Neural cell (in vitro differentiated cells): ENCODE measurements at regions not wholly inside any gene's neighbourhood (a gene's known extent, or its start where the extent isn't known, plus 50 kb on each side); places are given as distances from the start of the nearest gene placed in this dataset.

Experiments
- EZH2 ChIP-seq: fragments of 200-600, 300-800 bp; shearing (Covaris generic), sonication (generic); IDR thresholded peaks from 2 replicates; pipeline ENCODE4 v1.6.1; 2014; ENCODE audit warnings: antibody characterized with exemption, low read length, borderline replicate concordance, mild to moderate bottlenecking; ENCODE audit not compliant: insufficient read depth, poor library complexity, severe bottlenecking
- POLR2AphosphoS5 ChIP-seq: IDR thresholded peaks from 2 replicates; pipeline ENCODE4 v1.6.1; 2012
- RAD21 ChIP-seq: fragments of 450-650 bp; conservative IDR thresholded peaks from 2 replicates; pipeline ENCODE4 v1.6.1; 2014; ENCODE audit warnings: antibody characterized with exemption, mild to moderate bottlenecking, moderate library complexity
- TF ChIP-seq, protein P1 (sequence below): fragments of 450-650 bp; IDR thresholded peaks from 2 replicates; pipeline ENCODE4 v1.5.1; 2014; ENCODE audit warnings: antibody characterized with exemption, mild to moderate bottlenecking, moderate library complexity; ENCODE audit not compliant: poor library complexity, severe bottlenecking

DNA sequence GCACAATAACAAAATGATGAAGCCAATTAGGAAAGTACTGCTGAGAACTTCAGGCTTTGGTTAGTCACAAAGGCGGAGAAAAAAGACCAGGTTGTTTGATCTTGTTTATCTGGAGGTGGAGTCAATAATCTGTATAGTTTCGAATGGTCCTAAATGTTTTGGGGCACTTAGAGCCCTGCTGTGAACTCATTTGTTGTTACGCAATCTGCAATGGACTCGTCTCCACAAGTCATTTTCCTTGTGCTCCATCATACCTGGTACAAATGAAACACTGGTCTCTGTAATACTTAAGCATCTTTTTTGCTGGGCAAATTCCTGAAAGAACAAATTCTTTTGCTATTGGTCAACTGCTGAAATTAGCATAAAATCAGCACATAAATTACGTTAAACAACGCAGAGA, 430.5 kb downstream of the GATA3 start:
- no peak for TF ChIP-seq POLR2AphosphoS5
- TF ChIP-seq, protein P1, sequence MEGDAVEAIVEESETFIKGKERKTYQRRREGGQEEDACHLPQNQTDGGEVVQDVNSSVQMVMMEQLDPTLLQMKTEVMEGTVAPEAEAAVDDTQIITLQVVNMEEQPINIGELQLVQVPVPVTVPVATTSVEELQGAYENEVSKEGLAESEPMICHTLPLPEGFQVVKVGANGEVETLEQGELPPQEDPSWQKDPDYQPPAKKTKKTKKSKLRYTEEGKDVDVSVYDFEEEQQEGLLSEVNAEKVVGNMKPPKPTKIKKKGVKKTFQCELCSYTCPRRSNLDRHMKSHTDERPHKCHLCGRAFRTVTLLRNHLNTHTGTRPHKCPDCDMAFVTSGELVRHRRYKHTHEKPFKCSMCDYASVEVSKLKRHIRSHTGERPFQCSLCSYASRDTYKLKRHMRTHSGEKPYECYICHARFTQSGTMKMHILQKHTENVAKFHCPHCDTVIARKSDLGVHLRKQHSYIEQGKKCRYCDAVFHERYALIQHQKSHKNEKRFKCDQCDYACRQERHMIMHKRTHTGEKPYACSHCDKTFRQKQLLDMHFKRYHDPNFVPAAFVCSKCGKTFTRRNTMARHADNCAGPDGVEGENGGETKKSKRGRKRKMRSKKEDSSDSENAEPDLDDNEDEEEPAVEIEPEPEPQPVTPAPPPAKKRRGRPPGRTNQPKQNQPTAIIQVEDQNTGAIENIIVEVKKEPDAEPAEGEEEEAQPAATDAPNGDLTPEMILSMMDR, result no peak
- TF ChIP-seq RAD21, result no peak
- no peak for TF ChIP-seq EZH2
